MCF 10A (cell line): ENCODE measurements at regions not wholly inside any gene's neighbourhood (a gene's known extent, or its start where the extent isn't known, plus 50 kb on each side); places are given as distances from the start of the nearest gene placed in this dataset.

ENCODE experiments used
- BruUV-seq: library from RNA; stranded (reverse); fragments of 400-500 nt; replicated peaks from 2 replicates; lab custom pipeline; 2021; lab: Mats Ljungman, UMichigan
- CTCF ChIA-PET: fragments of 300-600 bp; sonication (Branson Sonifier 250); formaldehyde crosslinking; extraction: SDS; loops from one replicate; lab custom pipeline; 2021; ENCODE audit warnings: antibody characterized with exemption, inconsistent platforms; lab: Yijun Ruan, JAX
- POLR2A ChIA-PET: fragments of 300-600, 350-650 bp; sonication (Branson Sonifier 250); formaldehyde crosslinking; extraction: SDS; loops from one replicate; lab custom pipeline; 2020; ENCODE audit warnings: antibody characterized with exemption, inconsistent platforms; lab: Yijun Ruan, JAX
- DNase-seq: peaks from one replicate; pipeline ENCODE4 v3.0.0-alpha.2; 2018; ENCODE audit not compliant: unreplicated experiment
- H3K27ac Mint-ChIP-seq: one replicate; pipeline ENCODE4 v1.8.0; 2022; ENCODE audit warnings: mild to moderate bottlenecking, low read depth, mixed read lengths; ENCODE audit not compliant: unreplicated experiment
- H3K27me3 Mint-ChIP-seq: one replicate; pipeline ENCODE4 v1.8.0; 2022; ENCODE audit warnings: mixed read lengths; ENCODE audit not compliant: insufficient read depth, unreplicated experiment
- H3K36me3 Mint-ChIP-seq: one replicate; pipeline ENCODE4 v1.8.0; 2022; ENCODE audit warnings: mild to moderate bottlenecking, moderate library complexity, mixed read lengths; ENCODE audit not compliant: insufficient read depth, unreplicated experiment
- H3K4me1 Mint-ChIP-seq: one replicate; pipeline ENCODE4 v1.8.0; 2022; ENCODE audit warnings: mixed read lengths; ENCODE audit not compliant: insufficient read depth, unreplicated experiment
- H3K4me3 Mint-ChIP-seq: one replicate; pipeline ENCODE4 v1.8.0; 2022; ENCODE audit warnings: mild to moderate bottlenecking, moderate library complexity, mixed read lengths; ENCODE audit not compliant: unreplicated experiment
- H3K9me3 Mint-ChIP-seq: one replicate; pipeline ENCODE4 v1.8.0; 2022; ENCODE audit warnings: mixed read lengths; ENCODE audit not compliant: unreplicated experiment
- intact Hi-C: fragments of 100-400 bp; cut with micrococcal nuclease; formaldehyde crosslinking; loops from 2 replicates; pipeline ENCODE4 v1.14.1; 2022
- TF ChIP-seq, protein P1 (sequence below): fragments of 200-600 bp; IDR thresholded peaks from one replicate; pipeline ENCODE4 v1.8.0; 2022; ENCODE audit warnings: antibody characterized with exemption, mild to moderate bottlenecking; ENCODE audit not compliant: unreplicated experiment

DNA sequence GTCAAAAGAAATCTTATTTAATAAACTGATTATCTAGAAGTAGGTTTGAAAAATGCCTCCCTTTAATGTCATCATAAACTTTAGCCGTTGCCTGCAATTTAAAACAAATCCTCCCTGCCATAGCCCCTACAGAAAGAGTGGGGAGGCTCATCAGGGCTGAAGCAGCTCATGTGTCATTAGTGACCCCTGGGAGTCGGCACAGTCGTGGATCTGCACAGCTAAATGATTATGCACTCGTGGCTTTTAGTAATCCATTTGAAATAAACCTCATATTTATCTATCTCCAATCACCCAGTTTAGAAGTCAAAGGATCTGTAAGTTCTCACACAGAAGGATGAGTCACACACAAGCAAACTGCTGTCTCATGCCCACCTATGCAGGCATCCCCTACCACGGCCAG, 277.3 kb downstream of the SS18 start:
- no peaks in the 10 kb centered on the region for H3K36me3 Mint-ChIP-seq
- no TSS peak for BruUV-seq
- no peak overlapping the region for H3K4me3 Mint-ChIP-seq
- POLR2A ChIA-PET: no interaction called here
- H3K4me1 Mint-ChIP-seq: no peaks in the 10 kb centered on the region
- intact Hi-C loops: no loop called here
- H3K9me3 Mint-ChIP-seq: no peaks in the 10 kb centered on the region
- no peaks in the 10 kb centered on the region for H3K27me3 Mint-ChIP-seq
- H3K27ac Mint-ChIP-seq: no peak overlapping the region
- TF ChIP-seq, protein P1, sequence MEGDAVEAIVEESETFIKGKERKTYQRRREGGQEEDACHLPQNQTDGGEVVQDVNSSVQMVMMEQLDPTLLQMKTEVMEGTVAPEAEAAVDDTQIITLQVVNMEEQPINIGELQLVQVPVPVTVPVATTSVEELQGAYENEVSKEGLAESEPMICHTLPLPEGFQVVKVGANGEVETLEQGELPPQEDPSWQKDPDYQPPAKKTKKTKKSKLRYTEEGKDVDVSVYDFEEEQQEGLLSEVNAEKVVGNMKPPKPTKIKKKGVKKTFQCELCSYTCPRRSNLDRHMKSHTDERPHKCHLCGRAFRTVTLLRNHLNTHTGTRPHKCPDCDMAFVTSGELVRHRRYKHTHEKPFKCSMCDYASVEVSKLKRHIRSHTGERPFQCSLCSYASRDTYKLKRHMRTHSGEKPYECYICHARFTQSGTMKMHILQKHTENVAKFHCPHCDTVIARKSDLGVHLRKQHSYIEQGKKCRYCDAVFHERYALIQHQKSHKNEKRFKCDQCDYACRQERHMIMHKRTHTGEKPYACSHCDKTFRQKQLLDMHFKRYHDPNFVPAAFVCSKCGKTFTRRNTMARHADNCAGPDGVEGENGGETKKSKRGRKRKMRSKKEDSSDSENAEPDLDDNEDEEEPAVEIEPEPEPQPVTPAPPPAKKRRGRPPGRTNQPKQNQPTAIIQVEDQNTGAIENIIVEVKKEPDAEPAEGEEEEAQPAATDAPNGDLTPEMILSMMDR: no peak
- no peak for DNase-seq
- CTCF ChIA-PET: interaction anchor here (1.2 kb wide), 1 partner anchor 19 kb away, joined by 3 read pairs; no protein-coding TSS in a partner anchor

DNA sequence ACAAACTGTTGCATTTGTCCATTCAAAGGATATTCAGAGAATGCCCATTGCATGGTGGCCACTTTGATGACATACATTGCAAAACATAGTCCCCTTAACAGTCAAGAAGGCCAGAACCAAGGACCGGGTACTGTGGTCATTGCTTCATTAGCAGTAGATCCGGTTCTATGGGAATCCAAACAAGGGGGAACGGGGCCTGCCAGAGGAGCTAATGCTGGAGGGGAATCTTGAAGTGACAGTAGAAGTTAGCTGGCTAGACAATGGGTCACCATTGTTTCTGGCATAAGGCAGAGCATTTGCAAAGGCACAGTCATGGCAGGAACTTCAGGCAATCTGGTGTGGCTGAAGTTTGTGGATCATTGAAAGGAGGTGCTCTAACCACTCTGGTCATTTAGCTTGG, 279.7 kb downstream of the SS18 start:
- no peak overlapping the region for H3K27ac Mint-ChIP-seq

DNA sequence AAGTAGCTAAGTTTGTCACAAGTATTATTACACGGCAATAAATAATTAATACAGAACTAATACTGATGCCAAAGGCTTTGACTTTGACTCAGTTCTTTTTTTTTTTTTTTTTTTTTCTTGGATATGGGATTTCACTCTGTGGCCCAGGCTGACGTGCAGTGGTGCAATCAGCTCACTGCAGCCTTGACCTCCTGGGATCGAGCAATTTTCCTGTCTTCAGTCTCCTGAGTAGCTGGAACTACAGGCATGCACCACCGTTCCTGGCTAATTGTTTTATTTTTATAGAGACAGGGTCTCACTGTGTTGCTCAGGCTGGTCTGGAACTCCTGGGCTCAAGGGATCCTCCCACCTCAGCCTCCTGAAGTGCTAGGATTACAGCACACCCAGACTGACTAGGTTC, 284.5 kb downstream of the SS18 start:
- no peaks in the 10 kb centered on the region for H3K4me1 Mint-ChIP-seq

More for the DNA sequence above, 279.7 kb downstream of the SS18 start:
- ChIA-PET CTCF (no interaction called here), POLR2A (no interaction called here)
- H3K36me3 Mint-ChIP-seq: no peaks in the 10 kb centered on the region
- H3K27me3 Mint-ChIP-seq: no peaks in the 10 kb centered on the region
- no TSS peak for BruUV-seq
- TF ChIP-seq, protein P1: no peak
- intact Hi-C loops: no loop called here
- no peaks in the 10 kb centered on the region for H3K9me3 Mint-ChIP-seq
- no peak overlapping the region for H3K4me3 Mint-ChIP-seq
- no peak for DNase-seq
- no peaks in the 10 kb centered on the region for H3K4me1 Mint-ChIP-seq

DNA sequence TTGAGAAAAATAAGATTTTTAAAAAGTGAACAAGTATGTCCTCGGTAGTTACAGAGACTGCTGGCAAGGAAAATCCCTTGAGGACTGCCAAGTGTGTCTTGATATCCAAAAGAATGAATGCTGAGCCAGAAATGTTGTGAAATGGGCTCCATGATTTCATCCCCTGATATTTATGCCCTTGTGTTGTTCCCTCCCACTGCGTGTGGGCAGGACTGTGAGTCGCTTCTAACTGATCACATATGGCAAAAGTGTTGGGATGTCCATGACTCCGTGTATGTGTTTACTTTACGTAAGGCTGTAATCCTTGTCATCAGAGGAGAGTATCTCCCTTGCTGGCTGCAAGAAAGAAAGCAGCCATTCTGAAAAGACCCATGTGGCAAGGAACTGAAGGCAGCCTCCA, 285.1 kb downstream of the SS18 start:
- ChIA-PET CTCF (interaction anchor here (0.5 kb wide), 1 partner anchor 1064 kb away, joined by 3 read pairs; no protein-coding TSS in a partner anchor), POLR2A (no interaction called here)
- TF ChIP-seq, protein P1: no peak
- no peaks in the 10 kb centered on the region for H3K4me1 Mint-ChIP-seq
- H3K27me3 Mint-ChIP-seq: peaks cover 8% of the 10 kb centered on the region
- DNase-seq: peak; percentile 61
- H3K27ac Mint-ChIP-seq: no peak overlapping the region
- peaks cover 16% of the 10 kb centered on the region for H3K9me3 Mint-ChIP-seq
- H3K36me3 Mint-ChIP-seq: no peaks in the 10 kb centered on the region
- BruUV-seq: no TSS peak
- intact Hi-C loops: no loop called here
- no peak overlapping the region for H3K4me3 Mint-ChIP-seq

More for the DNA sequence above, 284.5 kb downstream of the SS18 start:
- no peak for DNase-seq
- no TSS peak for BruUV-seq
- Mint-ChIP-seq H3K4me3 (no peak overlapping the region), H3K27me3 (peaks cover 7% of the 10 kb centered on the region), H3K9me3 (peaks cover 9% of the 10 kb centered on the region), H3K27ac (no peak overlapping the region), H3K36me3 (no peaks in the 10 kb centered on the region)
- TF ChIP-seq, protein P1: no peak
- CTCF ChIA-PET: interaction anchor here (0.5 to 0.7 kb wide), 2 partner anchors 18 to 1064 kb away, joined by 3 to 5 read pairs; no protein-coding TSS in a partner anchor
- intact Hi-C loops: no loop called here
- POLR2A ChIA-PET: interaction anchor here (0.6 kb wide), 1 partner anchor 476 kb away, joined by 3 read pairs; no protein-coding TSS in a partner anchor
